GM19324 (cell line): ENCODE measurements at regions not wholly inside any gene's neighbourhood (a gene's known extent, or its start where the extent isn't known, plus 50 kb on each side); places are given as distances from the start of the nearest gene placed in this dataset.

Source experiments
- ATAC-seq: cut with Tn5 transposase; IDR thresholded peaks from one replicate; pipeline ENCODE4 v1.9.1; 2021; ENCODE audit warnings: mild to moderate bottlenecking, moderate library complexity; ENCODE audit not compliant: unreplicated experiment, low FRiP score

GRCh38 chr4:13081830-13082229, 402.3 kb downstream of the RAB28 start:
- no peak for ATAC-seq

GRCh38 chr4:13067077-13067476, 417.1 kb downstream of the RAB28 start:
- no peak for ATAC-seq

GRCh38 chr4:13059019-13059418, 425.1 kb downstream of the RAB28 start:
- ATAC-seq, result no peak

GRCh38 chr4:13056630-13057189, 427.4 kb downstream of the RAB28 start:
- no peak for ATAC-seq

- no peak for ATAC-seq
These were observed 429.6 kb downstream of the RAB28 start for GRCh38 chr4:13054420-13054970.

GRCh38 chr4:13047591-13047990, 436.5 kb downstream of the RAB28 start:
- ATAC-seq, result no peak

GRCh38 chr4:13036841-13037240, 447.3 kb downstream of the RAB28 start:
- no peak for ATAC-seq

GRCh38 chr4:13032936-13033335, 451.2 kb downstream of the RAB28 start:
- ATAC-seq, result no peak

- ATAC-seq, result no peak
These were observed 459.7 kb downstream of the RAB28 start for GRCh38 chr4:13024147-13025105.

GRCh38 chr4:13007802-13008470, 476.2 kb downstream of the RAB28 start:
- ATAC-seq, result no peak

- ATAC-seq, result no peak
These were observed 490.2 kb downstream of the RAB28 start for GRCh38 chr4:12993923-12994322.

GRCh38 chr4:12987284-12987683, 496.9 kb downstream of the RAB28 start:
- ATAC-seq, result no peak

- ATAC-seq, result no peak
These were observed 504.3 kb downstream of the RAB28 start for GRCh38 chr4:12979797-12980196.

GRCh38 chr4:12978310-12978709, 505.8 kb downstream of the RAB28 start:
- ATAC-seq, result no peak

- no peak for ATAC-seq
These were observed 508.6 kb downstream of the RAB28 start for GRCh38 chr4:12975511-12975910.

- no peak for ATAC-seq
These were observed 510.6 kb downstream of the RAB28 start for GRCh38 chr4:12973522-12973921.

GRCh38 chr4:12968345-12968744, 515.8 kb downstream of the RAB28 start:
- ATAC-seq, result no peak

GRCh38 chr4:12966726-12967125, 517.4 kb downstream of the RAB28 start:
- ATAC-seq, result no peak

- ATAC-seq, result no peak
These were observed 518.8 kb downstream of the RAB28 start for GRCh38 chr4:12965334-12965733.

- no peak for ATAC-seq
These were observed 520.2 kb downstream of the RAB28 start for GRCh38 chr4:12963912-12964311.

- ATAC-seq, result no peak
These were observed 520.8 kb downstream of the RAB28 start for GRCh38 chr4:12963291-12963690.
